NAMALWA (cell line): ENCODE measurements at regions not wholly inside any gene's neighbourhood (a gene's known extent, or its start where the extent isn't known, plus 50 kb on each side); places are given as distances from the start of the nearest gene placed in this dataset.
"Not testable (repeated sequence)": the region's sequence is repeated elsewhere in the genome, so short reads cannot be mapped to it uniquely, and the experiment has no call there.

ENCODE experiments used
- DNase-seq: peaks from one replicate; pipeline ENCODE4 v3.0.0-alpha.2; 2015; ENCODE audit warnings: low spot score

GRCh38 chr2:209305746-209306196 is 118.1 kb upstream of the MAP2 start:
- DNase-seq = no peak

GRCh38 chr2:209307161-209308001 is 116.5 kb upstream of the MAP2 start:
- no peak for DNase-seq

- DNase-seq = no peak
These were observed 115.4 kb upstream of the MAP2 start for GRCh38 chr2:209308415-209308814.

DNA sequence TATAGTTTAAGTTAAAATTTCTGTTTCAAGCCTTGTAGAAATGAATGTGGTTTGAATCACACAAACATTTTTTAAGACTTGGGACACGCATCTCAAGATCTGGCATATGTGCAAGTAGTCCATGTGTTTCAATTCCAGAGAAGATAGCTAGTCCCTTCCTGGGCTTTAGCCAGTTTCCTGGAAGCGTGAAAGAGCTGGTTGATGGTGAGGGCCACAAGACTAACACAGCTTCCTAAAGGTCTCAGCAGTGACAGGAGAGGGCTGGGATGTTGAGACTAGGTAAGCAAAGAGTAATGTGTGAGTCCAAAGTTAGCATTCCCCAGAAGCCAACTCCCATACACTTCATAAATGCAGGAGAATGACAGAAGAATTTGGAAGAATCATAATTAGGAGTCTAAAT is 111.9 kb upstream of the MAP2 start:
- no peak for DNase-seq

DNA sequence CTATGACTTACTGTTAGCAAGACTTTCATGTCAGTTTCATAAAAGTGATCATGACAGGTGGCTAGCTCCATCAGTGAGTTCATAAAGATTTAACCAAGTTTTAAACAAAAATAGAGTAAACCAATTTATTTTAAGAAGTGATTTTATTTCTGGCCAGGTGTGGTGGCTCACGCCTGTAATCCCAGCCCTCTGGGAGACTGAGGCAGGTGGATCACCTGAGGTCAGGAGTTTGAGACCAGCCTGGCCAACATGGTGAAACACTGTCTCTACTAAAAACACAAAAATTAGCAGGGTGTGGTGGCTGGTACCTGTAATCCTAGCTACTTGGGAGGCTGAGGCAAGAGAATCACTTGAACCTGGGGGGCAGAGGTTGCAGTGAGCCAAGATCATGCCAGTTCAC is 111.4 kb upstream of the MAP2 start:
- DNase-seq = not testable (repeated sequence)

DNA sequence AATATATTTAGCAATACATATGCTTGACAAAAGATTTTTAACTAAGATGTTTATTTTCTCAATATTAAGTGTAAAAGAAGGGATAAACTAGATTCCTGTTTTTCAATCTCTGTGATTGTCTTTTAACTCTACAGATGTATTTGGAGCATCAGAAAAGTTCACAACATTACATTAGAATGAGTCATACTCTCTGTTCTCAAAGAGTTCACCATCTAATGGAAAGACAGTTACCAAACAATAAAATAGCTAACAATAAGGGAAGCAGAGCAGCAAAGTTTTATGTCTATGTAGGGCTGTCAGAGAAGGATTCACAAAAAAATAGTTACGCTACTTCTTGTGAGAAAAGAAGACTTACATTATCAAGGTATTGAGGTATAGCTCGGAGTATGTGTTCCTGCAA is 109.2 kb upstream of the MAP2 start:
- DNase-seq = no peak

- no peak for DNase-seq
These were observed 107.7 kb upstream of the MAP2 start for GRCh38 chr2:209316141-209316540.

DNA sequence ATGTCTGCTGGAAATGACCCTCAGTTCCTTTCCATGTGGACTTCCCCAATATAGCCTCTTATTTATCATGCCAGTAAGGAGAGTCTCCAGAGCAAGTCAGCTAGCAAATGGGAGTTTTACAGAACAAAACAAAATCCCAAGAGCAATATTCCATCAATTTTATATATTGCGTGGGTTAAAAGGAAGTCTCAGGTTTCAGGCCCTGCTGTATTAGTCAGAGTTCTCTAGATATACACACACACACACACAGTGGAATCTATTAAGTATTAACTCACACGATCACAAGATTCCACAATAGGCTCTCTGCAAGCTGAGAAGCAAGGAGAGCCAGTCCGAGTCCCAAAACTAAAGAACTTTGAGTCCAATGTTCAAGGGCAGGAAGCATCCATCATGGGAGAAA is 102.8 kb upstream of the MAP2 start:
- no peak for DNase-seq

- DNase-seq = no peak
These were observed 102.3 kb upstream of the MAP2 start for GRCh38 chr2:209321581-209321980.

- DNase-seq = no peak
These were observed 101.8 kb upstream of the MAP2 start for GRCh38 chr2:209322041-209322440.

GRCh38 chr2:209322905-209323512 is 100.8 kb upstream of the MAP2 start:
- DNase-seq = no peak

- no peak for DNase-seq
These were observed 100.1 kb upstream of the MAP2 start for GRCh38 chr2:209323738-209324137.

DNA sequence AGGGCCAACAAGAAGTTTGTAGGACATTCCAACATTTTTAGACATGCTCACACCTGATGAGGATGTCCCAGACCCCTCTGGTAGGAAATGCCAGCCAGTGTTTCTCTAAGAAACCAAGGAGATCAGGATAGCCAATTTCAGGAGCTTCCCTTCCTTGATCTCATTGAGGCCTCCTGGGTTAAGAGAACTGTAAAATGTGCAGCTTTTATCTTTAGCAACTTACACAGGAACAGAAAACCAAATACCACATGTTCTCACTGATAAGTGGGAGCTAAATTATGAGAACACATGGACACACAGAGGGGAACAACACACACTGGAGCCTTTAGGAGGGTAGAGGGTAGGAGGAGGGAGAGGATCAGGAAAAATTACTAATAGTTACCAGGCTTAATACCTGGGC is 99.6 kb upstream of the MAP2 start:
- no peak for DNase-seq

- DNase-seq = peak; percentile 49
These were observed 92.5 kb upstream of the MAP2 start for GRCh38 chr2:209331291-209331844.

DNA sequence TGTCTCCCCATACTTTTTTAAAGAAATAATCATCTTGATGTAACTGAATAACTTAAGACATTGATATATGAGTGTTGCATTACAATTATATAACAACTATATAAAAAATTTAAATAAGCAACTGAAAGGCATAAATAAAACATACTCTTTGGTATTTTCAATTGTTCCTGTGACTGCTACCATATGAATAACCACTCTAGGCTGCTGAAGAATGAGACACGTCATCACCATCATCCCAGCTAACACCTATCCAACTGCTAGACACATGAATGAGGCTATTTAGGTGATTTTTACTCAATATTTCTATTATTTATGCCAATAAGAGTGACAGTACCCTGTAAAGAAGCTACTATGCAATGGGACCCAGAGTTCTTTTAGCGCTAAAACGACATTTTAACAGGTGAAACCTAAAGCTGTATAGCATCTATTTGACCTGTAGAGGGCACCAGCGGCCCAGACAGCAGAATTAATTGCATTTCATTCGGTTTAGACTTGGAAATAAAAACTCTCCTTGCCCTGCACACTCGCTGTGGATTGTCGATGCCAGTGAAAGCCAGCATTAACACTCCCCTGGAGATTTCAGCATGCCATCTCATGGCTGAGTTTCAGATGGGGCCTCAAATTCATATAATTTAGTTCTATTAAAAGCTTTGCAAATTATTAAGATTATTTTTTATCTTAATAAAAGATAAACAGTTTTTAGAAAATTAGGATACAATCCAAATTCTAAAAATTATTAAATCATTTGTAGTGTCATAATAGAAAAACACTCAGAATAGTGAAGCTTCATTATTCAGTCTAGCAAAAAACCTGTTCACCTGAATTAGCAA is 89.4 kb upstream of the MAP2 start:
- DNase-seq = peak; percentile 79

GRCh38 chr2:209340522-209340921 is 83.3 kb upstream of the MAP2 start:
- no peak for DNase-seq

DNA sequence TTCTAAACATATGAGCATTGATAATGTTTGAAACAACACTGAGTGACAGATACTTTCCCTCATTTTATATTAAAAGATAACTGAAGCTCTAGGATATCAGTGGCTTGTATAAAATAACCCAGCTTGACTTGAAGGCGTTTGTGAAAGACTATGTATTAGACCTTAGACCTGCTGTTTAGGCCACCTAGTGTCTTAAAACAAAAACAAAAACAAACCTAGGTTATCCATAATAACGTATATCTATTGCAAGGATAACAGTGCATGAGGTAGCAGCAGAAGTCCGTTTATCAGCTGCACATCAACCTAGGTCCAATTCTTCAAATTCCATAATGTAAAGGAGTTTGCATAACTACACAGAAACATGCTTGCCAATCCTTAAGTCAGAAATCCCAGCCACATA is 79.5 kb upstream of the MAP2 start:
- DNase-seq = no peak

DNA sequence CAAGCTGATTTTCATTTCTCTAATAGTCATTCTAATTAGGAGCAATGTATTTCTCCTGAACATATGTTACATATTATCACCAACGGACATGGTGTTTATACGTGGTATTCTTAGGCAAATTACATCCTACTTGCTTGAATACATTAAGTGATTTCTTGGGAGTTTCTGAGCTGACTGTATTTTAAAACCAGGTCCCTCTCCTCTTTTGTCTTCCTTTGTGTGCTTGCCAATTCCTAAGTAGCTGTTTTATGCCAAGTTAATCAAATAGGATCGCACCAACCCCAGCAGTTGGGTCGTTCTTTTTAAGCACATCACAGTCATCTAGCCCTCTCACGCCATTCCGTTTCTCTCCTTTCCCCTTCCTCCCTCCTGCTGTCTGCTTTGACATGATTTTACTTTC is 75.4 kb upstream of the MAP2 start:
- no peak for DNase-seq

DNA sequence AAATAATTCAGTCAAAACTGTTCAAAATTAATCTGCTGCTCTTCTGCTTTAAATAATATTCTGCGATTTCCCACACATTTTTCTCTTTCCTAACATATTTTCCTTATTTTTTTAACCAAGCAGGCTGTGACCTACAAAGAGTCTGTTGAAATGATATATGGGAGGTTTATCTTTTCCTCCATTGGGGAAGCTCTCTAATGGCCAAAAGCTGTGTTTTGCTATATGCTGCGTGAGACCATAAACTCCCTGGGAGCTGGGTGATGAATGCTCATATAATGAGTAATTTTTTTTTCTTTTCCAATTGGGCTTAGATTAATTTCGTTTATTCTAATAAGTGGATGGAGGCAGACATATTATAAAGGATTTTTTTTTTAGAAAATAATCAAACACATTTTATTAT is 72.2 kb upstream of the MAP2 start:
- no peak for DNase-seq

GRCh38 chr2:209358992-209359391 is 64.9 kb upstream of the MAP2 start:
- no peak for DNase-seq

GRCh38 chr2:209367075-209367747 is 56.6 kb upstream of the MAP2 start:
- DNase-seq = no peak

DNA sequence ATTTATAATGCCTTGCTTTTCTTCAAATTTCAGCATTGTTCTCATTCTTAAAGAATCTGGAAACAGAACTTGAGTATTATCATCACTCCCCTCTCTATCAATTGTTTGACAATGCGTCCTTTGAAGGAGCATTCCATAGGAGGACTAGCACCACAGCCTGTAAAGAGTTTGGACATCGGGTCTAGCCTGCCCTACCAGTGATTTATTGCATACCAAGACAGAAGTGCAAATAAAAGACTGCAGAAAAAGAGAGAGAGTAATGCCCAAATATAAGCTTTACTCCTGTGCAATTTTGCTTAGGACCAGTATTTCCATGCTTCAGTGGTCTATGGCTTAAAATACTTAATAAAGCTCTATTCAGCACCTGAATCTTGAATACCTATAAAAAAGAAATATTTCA is 55.4 kb upstream of the MAP2 start:
- no peak for DNase-seq
